RWPE2 (cell line): ENCODE measurements at regions not wholly inside any gene's neighbourhood (a gene's known extent, or its start where the extent isn't known, plus 50 kb on each side); places are given as distances from the start of the nearest gene placed in this dataset.

ENCODE experiments used
- ATAC-seq: fragments of 200-7000 bp; cut with Tn5 transposase; 3 replicates; pipeline ENCODE4 v1.9.1; 2021; ENCODE audit warnings: low read depth
- DNase-seq: peaks from one replicate; pipeline ENCODE4 v3.0.0-alpha.2; 2020; ENCODE audit warnings: low spot score
- H3K27ac ChIP-seq: fragments of 450-650 bp; 2 replicates; pipeline ENCODE4 v1.5.1; 2017; ENCODE audit warnings: mild to moderate bottlenecking; ENCODE audit not compliant: poor library complexity, severe bottlenecking
- H3K27me3 ChIP-seq: fragments of 250-450 bp; sonication (Bioruptor Pico); 2 replicates; pipeline ENCODE4 v1.5.1; 2021; ENCODE audit warnings: mild to moderate bottlenecking, moderate library complexity; ENCODE audit not compliant: insufficient read depth, poor library complexity, severe bottlenecking
- H3K36me3 ChIP-seq: fragments of 250-450 bp; sonication (Bioruptor Pico); 2 replicates; pipeline ENCODE4 v1.5.1; 2020; ENCODE audit warnings: low read depth, mild to moderate bottlenecking, moderate library complexity
- H3K4me1 ChIP-seq: fragments of 250-450 bp; sonication (Bioruptor Pico); 2 replicates; pipeline ENCODE4 v1.5.1; 2021; ENCODE audit warnings: mild to moderate bottlenecking, moderate library complexity; ENCODE audit not compliant: insufficient read depth, poor library complexity, severe bottlenecking
- H3K4me3 ChIP-seq: fragments of 250-450 bp; sonication (Bioruptor Pico); 2 replicates; pipeline ENCODE4 v1.5.1; 2021; ENCODE audit warnings: mild to moderate bottlenecking, moderate library complexity; ENCODE audit not compliant: severe bottlenecking
- H3K9me3 ChIP-seq: fragments of 250-450 bp; sonication (Bioruptor Pico); 2 replicates; pipeline ENCODE4 v1.5.1; 2021; ENCODE audit warnings: mild to moderate bottlenecking, moderate library complexity; ENCODE audit not compliant: severe bottlenecking
- CTCF ChIP-seq: fragments of 450-650 bp; IDR thresholded peaks from one replicate; pipeline ENCODE4 v1.5.1; 2017; ENCODE audit warnings: mild to moderate bottlenecking, moderate library complexity; ENCODE audit not compliant: poor library complexity, severe bottlenecking

- Histone ChIP-seq H3K4me3 (no peak overlapping the region), H3K36me3 (no peaks in the 10 kb centered on the region), H3K4me1 (no peaks in the 10 kb centered on the region), H3K27ac (no peak overlapping the region), H3K27me3 (no peaks in the 10 kb centered on the region), H3K9me3 (no peaks in the 10 kb centered on the region)
- ATAC-seq (no peak), DNase-seq (no peak)
- TF ChIP-seq CTCF = no peak
Measured at GRCh38 chr5:125149110-125149509, 402.7 kb upstream of the ZNF608 start.

GRCh38 chr5:125149527-125149926, 403.1 kb upstream of the ZNF608 start:
- no peak for ATAC-seq
- no peak for DNase-seq
- no peaks in the 10 kb centered on the region for H3K9me3 ChIP-seq
- no peak overlapping the region for H3K27ac ChIP-seq
- H3K4me1 ChIP-seq = no peaks in the 10 kb centered on the region
- H3K27me3 ChIP-seq = no peaks in the 10 kb centered on the region
- no peaks in the 10 kb centered on the region for H3K36me3 ChIP-seq
- no peak for TF ChIP-seq CTCF
- H3K4me3 ChIP-seq = no peak overlapping the region

GRCh38 chr5:125150041-125150669, 403.7 kb upstream of the ZNF608 start:
- Histone ChIP-seq H3K27me3 (no peaks in the 10 kb centered on the region), H3K9me3 (no peaks in the 10 kb centered on the region), H3K4me3 (no peak overlapping the region), H3K36me3 (no peaks in the 10 kb centered on the region), H3K4me1 (no peaks in the 10 kb centered on the region), H3K27ac (no peak overlapping the region)
- no peak for DNase-seq
- no peak for TF ChIP-seq CTCF
- no peak for ATAC-seq

GRCh38 chr5:125151150-125151900, 404.9 kb upstream of the ZNF608 start:
- ATAC-seq (no peak), DNase-seq (no peak)
- Histone ChIP-seq H3K36me3 (no peaks in the 10 kb centered on the region), H3K27ac (no peak overlapping the region), H3K4me3 (no peak overlapping the region), H3K27me3 (no peaks in the 10 kb centered on the region), H3K4me1 (no peaks in the 10 kb centered on the region), H3K9me3 (no peaks in the 10 kb centered on the region)
- TF ChIP-seq CTCF = no peak

- Histone ChIP-seq H3K36me3 (no peaks in the 10 kb centered on the region), H3K4me1 (no peaks in the 10 kb centered on the region), H3K27me3 (no peaks in the 10 kb centered on the region), H3K27ac (no peak overlapping the region), H3K9me3 (no peaks in the 10 kb centered on the region), H3K4me3 (no peak overlapping the region)
- DNase-seq = no peak
- TF ChIP-seq CTCF = no peak
- no peak for ATAC-seq
Measured at GRCh38 chr5:125152044-125152443, 405.6 kb upstream of the ZNF608 start.
